MM.1S (cell line): ENCODE measurements at regions not wholly inside any gene's neighbourhood (a gene's known extent, or its start where the extent isn't known, plus 50 kb on each side); places are given as distances from the start of the nearest gene placed in this dataset.

Experiments
- DNase-seq: peaks from one replicate; pipeline ENCODE4 v3.0.0-alpha.2; 2015
- H2AFZ ChIP-seq: fragments of 300-600 bp; sonication (generic); 2 replicates; pipeline ENCODE4 v1.6.0; 2016; ENCODE audit warnings: antibody characterized with exemption, low read length
- H3F3A ChIP-seq: fragments of 300-600 bp; sonication (generic); 2 replicates; pipeline ENCODE4 v1.6.1; 2016; ENCODE audit warnings: mild to moderate bottlenecking, antibody characterized with exemption, low read length, moderate library complexity, mixed read lengths; ENCODE audit not compliant: insufficient read depth
- H3K27ac ChIP-seq: fragments of 300-600 bp; sonication (generic); 2 replicates; pipeline ENCODE4 v1.5.1; 2016; ENCODE audit warnings: mild to moderate bottlenecking, low read length
- H3K27me3 ChIP-seq: fragments of 300-600 bp; sonication (generic); replicated peaks from 2 replicates; pipeline ENCODE4 v1.6.0; 2016; ENCODE audit warnings: low read length; ENCODE audit not compliant: insufficient read depth
- H3K36me3 ChIP-seq: fragments of 300-600 bp; sonication (generic); replicated peaks from 2 replicates; pipeline ENCODE4 v1.6.1; 2016; ENCODE audit warnings: mild to moderate bottlenecking, low read length, mixed read lengths; ENCODE audit not compliant: insufficient read depth
- H3K4me1 ChIP-seq: fragments of 300-600 bp; sonication (generic); 2 replicates; pipeline ENCODE4 v1.6.1; 2016; ENCODE audit warnings: low read length, mixed read lengths
- H3K4me2 ChIP-seq: fragments of 300-600 bp; sonication (generic); 2 replicates; pipeline ENCODE4 v1.6.0; 2016; ENCODE audit warnings: low read depth, low read length
- H3K4me3 ChIP-seq: fragments of 300-600 bp; sonication (generic); 2 replicates; pipeline ENCODE4 v1.5.1; 2016; ENCODE audit warnings: low read length, mixed read lengths
- H3K79me2 ChIP-seq: fragments of 300-600 bp; sonication (generic); 2 replicates; pipeline ENCODE4 v1.6.1; 2016; ENCODE audit warnings: mixed run types, low read length, mixed read lengths
- H3K9ac ChIP-seq: fragments of 300-600 bp; sonication (generic); 2 replicates; pipeline ENCODE4 v1.6.1; 2016; ENCODE audit warnings: low read length, mixed read lengths
- H3K9me2 ChIP-seq: fragments of 300-600 bp; sonication (generic); replicated peaks from 2 replicates; pipeline ENCODE4 v1.6.1; 2016; ENCODE audit warnings: mild to moderate bottlenecking, low read length, mixed read lengths; ENCODE audit not compliant: insufficient read depth
- H3K9me3 ChIP-seq: fragments of 300-600 bp; sonication (generic); replicated peaks from 2 replicates; pipeline ENCODE4 v1.6.1; 2016; ENCODE audit warnings: mild to moderate bottlenecking, low read length, mixed read lengths; ENCODE audit not compliant: insufficient read depth
- H4K20me1 ChIP-seq: fragments of 300-600 bp; sonication (generic); 2 replicates; pipeline ENCODE4 v1.6.1; 2016; ENCODE audit warnings: mild to moderate bottlenecking, low read length, moderate library complexity, mixed read lengths; ENCODE audit not compliant: insufficient read depth
- EZH2 ChIP-seq: fragments of 300-600 bp; sonication (generic); optimal IDR thresholded peaks from 2 replicates; pipeline ENCODE3; 2017; ENCODE audit warnings: low read depth, mild to moderate bottlenecking, antibody characterized with exemption, low read length, mixed read lengths
- EZH2phosphoT487 ChIP-seq: fragments of 300-600 bp; sonication (generic); IDR thresholded peaks from 2 replicates; pipeline ENCODE4 v1.6.1; 2018; ENCODE audit warnings: antibody characterized with exemption, low read length
- TF ChIP-seq, protein P1 (sequence below): fragments of 300-600 bp; sonication (generic); IDR thresholded peaks from 2 replicates; pipeline ENCODE4 v1.5.1; 2016; ENCODE audit warnings: antibody characterized with exemption, low read length, mixed read lengths

GRCh38 chr1:221227872-221228337, 348.7 kb downstream of the HLX start:
- no peak overlapping the region for H2AFZ ChIP-seq
- no peaks in the 10 kb centered on the region for H3K27me3 ChIP-seq
- DNase-seq = no peak
- no peaks in the 10 kb centered on the region for H3K36me3 ChIP-seq
- H3K9me3 ChIP-seq = no peaks in the 10 kb centered on the region
- no peaks in the 10 kb centered on the region for H3K9me2 ChIP-seq
- no peak overlapping the region for H3K4me3 ChIP-seq
- H3K27ac ChIP-seq = no peak overlapping the region
- TF ChIP-seq, protein P1, sequence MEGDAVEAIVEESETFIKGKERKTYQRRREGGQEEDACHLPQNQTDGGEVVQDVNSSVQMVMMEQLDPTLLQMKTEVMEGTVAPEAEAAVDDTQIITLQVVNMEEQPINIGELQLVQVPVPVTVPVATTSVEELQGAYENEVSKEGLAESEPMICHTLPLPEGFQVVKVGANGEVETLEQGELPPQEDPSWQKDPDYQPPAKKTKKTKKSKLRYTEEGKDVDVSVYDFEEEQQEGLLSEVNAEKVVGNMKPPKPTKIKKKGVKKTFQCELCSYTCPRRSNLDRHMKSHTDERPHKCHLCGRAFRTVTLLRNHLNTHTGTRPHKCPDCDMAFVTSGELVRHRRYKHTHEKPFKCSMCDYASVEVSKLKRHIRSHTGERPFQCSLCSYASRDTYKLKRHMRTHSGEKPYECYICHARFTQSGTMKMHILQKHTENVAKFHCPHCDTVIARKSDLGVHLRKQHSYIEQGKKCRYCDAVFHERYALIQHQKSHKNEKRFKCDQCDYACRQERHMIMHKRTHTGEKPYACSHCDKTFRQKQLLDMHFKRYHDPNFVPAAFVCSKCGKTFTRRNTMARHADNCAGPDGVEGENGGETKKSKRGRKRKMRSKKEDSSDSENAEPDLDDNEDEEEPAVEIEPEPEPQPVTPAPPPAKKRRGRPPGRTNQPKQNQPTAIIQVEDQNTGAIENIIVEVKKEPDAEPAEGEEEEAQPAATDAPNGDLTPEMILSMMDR = no peak
- TF ChIP-seq EZH2 (no peak), EZH2phosphoT487 (no peak)
- no peak overlapping the region for H3K4me2 ChIP-seq
- H3K9ac ChIP-seq = no peak overlapping the region
- H3K4me1 ChIP-seq = no peaks in the 10 kb centered on the region
- no peaks in the 10 kb centered on the region for H4K20me1 ChIP-seq
- H3K79me2 ChIP-seq = no peaks in the 10 kb centered on the region
- H3F3A ChIP-seq = no peaks in the 10 kb centered on the region

GRCh38 chr1:221228594-221228993, 349.4 kb downstream of the HLX start:
- no peaks in the 10 kb centered on the region for H3K9me3 ChIP-seq
- no peak overlapping the region for H3K27ac ChIP-seq
- no peaks in the 10 kb centered on the region for H4K20me1 ChIP-seq
- H3K9ac ChIP-seq = no peak overlapping the region
- H2AFZ ChIP-seq = no peak overlapping the region
- no peaks in the 10 kb centered on the region for H3K27me3 ChIP-seq
- no peak overlapping the region for H3K4me3 ChIP-seq
- TF ChIP-seq, protein P1 = no peak
- TF ChIP-seq EZH2phosphoT487 = no peak
- TF ChIP-seq EZH2 = no peak
- H3K9me2 ChIP-seq = no peaks in the 10 kb centered on the region
- DNase-seq = no peak
- no peaks in the 10 kb centered on the region for H3F3A ChIP-seq
- no peak overlapping the region for H3K4me2 ChIP-seq
- no peaks in the 10 kb centered on the region for H3K4me1 ChIP-seq
- no peaks in the 10 kb centered on the region for H3K36me3 ChIP-seq
- no peaks in the 10 kb centered on the region for H3K79me2 ChIP-seq

- Histone ChIP-seq H3K79me2 (no peaks in the 10 kb centered on the region), H3K36me3 (no peaks in the 10 kb centered on the region), H3F3A (no peaks in the 10 kb centered on the region), H3K27me3 (no peaks in the 10 kb centered on the region), H3K9me3 (no peaks in the 10 kb centered on the region), H4K20me1 (no peaks in the 10 kb centered on the region), H3K4me1 (no peaks in the 10 kb centered on the region), H3K9me2 (no peaks in the 10 kb centered on the region), H2AFZ (no peak overlapping the region), H3K4me3 (no peak overlapping the region), H3K4me2 (no peak overlapping the region), H3K9ac (no peak overlapping the region), H3K27ac (no peak overlapping the region)
- TF ChIP-seq, protein P1 = no peak
- TF ChIP-seq EZH2phosphoT487 = no peak
- TF ChIP-seq EZH2 = no peak
- DNase-seq = no peak
These were observed 351.4 kb downstream of the HLX start for GRCh38 chr1:221230605-221231004.
